Astrocyte (in vitro differentiated cells and primary cell): ENCODE measurements at regions not wholly inside any gene's neighbourhood (a gene's known extent, or its start where the extent isn't known, plus 50 kb on each side); places are given as distances from the start of the nearest gene placed in this dataset.

Experiments used
- DNase-seq: peaks from one replicate; pipeline ENCODE4 v3.0.0-alpha.2; 2010; ENCODE audit warnings: low read depth
- FAIRE-seq: peaks from 2 replicates; lab custom pipeline; 2011; peaks lifted over from hg19 to GRCh38; lab: Jason Lieb, UNC
- H2AFZ ChIP-seq: 2 replicates; pipeline ENCODE4 v1.6.0; 2012; ENCODE audit warnings: low read depth, low read length, inconsistent platforms
- H3K27ac ChIP-seq: 2 replicates; pipeline ENCODE4 v1.5.1; 2011; ENCODE audit warnings: low read depth, low read length, inconsistent platforms
- H3K27me3 ChIP-seq: 2 replicates; pipeline ENCODE4 v1.6.0; 2011; ENCODE audit warnings: low read length, inconsistent platforms; ENCODE audit not compliant: insufficient read depth
- H3K36me3 ChIP-seq: 2 replicates; pipeline ENCODE4 v1.5.1; 2011; ENCODE audit warnings: low read length, inconsistent platforms; ENCODE audit not compliant: insufficient read depth
- H3K4me1 ChIP-seq: 2 replicates; pipeline ENCODE4 v1.5.1; 2011; ENCODE audit warnings: low read length, inconsistent platforms; ENCODE audit not compliant: insufficient read depth
- H3K4me2 ChIP-seq: 2 replicates; pipeline ENCODE4 v1.6.0; 2012; ENCODE audit warnings: low read length, inconsistent platforms
- H3K4me3 ChIP-seq: 2 replicates; pipeline ENCODE4 v1.5.1; 2011; ENCODE audit warnings: low read depth, mild to moderate bottlenecking, low read length, inconsistent platforms; ENCODE audit not compliant: insufficient read depth
- H3K79me2 ChIP-seq: 2 replicates; pipeline ENCODE4 v1.6.0; 2012; ENCODE audit warnings: mild to moderate bottlenecking, low read length, inconsistent platforms; ENCODE audit not compliant: insufficient read depth
- H3K9ac ChIP-seq: 2 replicates; pipeline ENCODE4 v1.6.0; 2012; ENCODE audit warnings: mild to moderate bottlenecking, low read length, inconsistent platforms
- H3K9me3 ChIP-seq: 2 replicates; pipeline ENCODE4 v1.5.1; 2012; ENCODE audit warnings: low read depth, mild to moderate bottlenecking, low read length, inconsistent platforms; ENCODE audit not compliant: insufficient read depth
- H4K20me1 ChIP-seq: 2 replicates; pipeline ENCODE4 v1.6.0; 2012; ENCODE audit warnings: low read length, inconsistent platforms; ENCODE audit not compliant: insufficient read depth
- H3K27ac Mint-ChIP-seq: one replicate; pipeline ENCODE4 v1.8.0; 2021; ENCODE audit warnings: mild to moderate bottlenecking, mixed read lengths; ENCODE audit not compliant: unreplicated experiment
- H3K27me3 Mint-ChIP-seq: one replicate; pipeline ENCODE4 v1.8.0; 2021; ENCODE audit warnings: low read depth, mixed read lengths; ENCODE audit not compliant: unreplicated experiment
- H3K36me3 Mint-ChIP-seq: one replicate; pipeline ENCODE4 v1.8.0; 2021; ENCODE audit warnings: low read depth, mixed read lengths; ENCODE audit not compliant: unreplicated experiment
- H3K4me1 Mint-ChIP-seq: one replicate; pipeline ENCODE4 v1.8.0; 2021; ENCODE audit warnings: low read depth, mixed read lengths; ENCODE audit not compliant: unreplicated experiment
- H3K4me3 Mint-ChIP-seq: one replicate; pipeline ENCODE4 v1.8.0; 2021; ENCODE audit warnings: mild to moderate bottlenecking, moderate library complexity, mixed read lengths; ENCODE audit not compliant: unreplicated experiment
- H3K9me3 Mint-ChIP-seq: one replicate; pipeline ENCODE4 v1.8.0; 2021; ENCODE audit warnings: mild to moderate bottlenecking, mixed read lengths; ENCODE audit not compliant: unreplicated experiment
- CTCF ChIP-seq: IDR thresholded peaks from 2 replicates; pipeline ENCODE4 v1.5.1; 2011; ENCODE audit warnings: low read depth, mild to moderate bottlenecking, inconsistent platforms, low read length, moderate library complexity; ENCODE audit not compliant: insufficient read depth
- EZH2 ChIP-seq: IDR thresholded peaks from 2 replicates; pipeline ENCODE4 v1.6.1; 2012; ENCODE audit warnings: mild to moderate bottlenecking, low read length, inconsistent platforms; ENCODE audit not compliant: insufficient read depth

DNA sequence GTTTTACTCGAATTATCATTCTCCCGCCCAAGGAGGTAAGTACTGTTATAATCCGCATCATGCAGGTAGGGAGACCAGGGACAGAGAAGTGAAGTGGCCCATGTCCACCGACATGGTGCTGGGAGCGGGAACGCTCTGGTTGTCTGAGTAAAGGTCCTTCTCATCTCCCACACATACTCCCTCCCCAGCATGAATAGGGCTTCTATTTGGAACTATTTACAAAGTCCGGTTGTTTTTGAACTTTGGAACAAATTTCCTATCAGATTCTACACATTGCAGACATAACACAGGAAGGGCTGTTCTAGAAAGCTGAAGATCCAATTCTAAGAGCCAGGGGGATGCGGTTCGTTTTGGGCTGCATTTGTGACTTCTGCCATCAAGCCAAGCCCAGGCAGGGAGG is 94.8 kb upstream of the TLE3 start:
- H3K27ac ChIP-seq: no peak overlapping the region
- Mint-ChIP-seq H3K27ac (no peak overlapping the region), H3K4me3 (no peak overlapping the region), H3K4me1 (peaks cover 19% of the 10 kb centered on the region), H3K9me3 (peaks cover 17% of the 10 kb centered on the region), H3K36me3 (peaks cover 6% of the 10 kb centered on the region), H3K27me3 (peaks cover 60% of the 10 kb centered on the region)
- TF ChIP-seq CTCF: no peak
- H3K4me3 ChIP-seq: no peak overlapping the region
- peaks cover 23% of the 10 kb centered on the region for H3K4me1 ChIP-seq
- no peak overlapping the region for H3K4me2 ChIP-seq
- H3K27me3 ChIP-seq: peaks cover 17% of the 10 kb centered on the region
- DNase-seq (no peak), FAIRE-seq (no peak)
- H3K9ac ChIP-seq: no peak overlapping the region
- no peaks in the 10 kb centered on the region for H4K20me1 ChIP-seq
- H3K79me2 ChIP-seq: no peaks in the 10 kb centered on the region
- peaks cover 3% of the 10 kb centered on the region for H3K9me3 ChIP-seq
- H3K36me3 ChIP-seq: no peaks in the 10 kb centered on the region
- no peak overlapping the region for H2AFZ ChIP-seq

- H3K9me3 ChIP-seq: peaks cover 3% of the 10 kb centered on the region
- peaks cover 17% of the 10 kb centered on the region for H3K9me3 Mint-ChIP-seq
- H4K20me1 ChIP-seq: no peaks in the 10 kb centered on the region
- no peaks in the 10 kb centered on the region for H3K79me2 ChIP-seq
- FAIRE-seq (no peak), DNase-seq (no peak)
- no peak overlapping the region for H3K4me2 ChIP-seq
- no peak overlapping the region for H3K27ac Mint-ChIP-seq
- no peak overlapping the region for H3K27ac ChIP-seq
- peaks cover 6% of the 10 kb centered on the region for H3K36me3 Mint-ChIP-seq
- no peaks in the 10 kb centered on the region for H3K36me3 ChIP-seq
- peaks cover 61% of the 10 kb centered on the region for H3K27me3 Mint-ChIP-seq
- H3K4me3 ChIP-seq: no peak overlapping the region
- H3K4me3 Mint-ChIP-seq: no peak overlapping the region
- H3K4me1 ChIP-seq: peaks cover 18% of the 10 kb centered on the region
- TF ChIP-seq EZH2 (no peak), CTCF (no peak)
- peaks cover 16% of the 10 kb centered on the region for H3K4me1 Mint-ChIP-seq
- H2AFZ ChIP-seq: no peak overlapping the region
- H3K9ac ChIP-seq: no peak overlapping the region
- peaks cover 17% of the 10 kb centered on the region for H3K27me3 ChIP-seq
These were observed 94.3 kb upstream of the TLE3 start for GRCh38 chr15:70192041-70192440.

- Mint-ChIP-seq H3K9me3 (peaks cover 17% of the 10 kb centered on the region), H3K27ac (no peak overlapping the region), H3K4me1 (peaks cover 16% of the 10 kb centered on the region), H3K4me3 (no peak overlapping the region), H3K27me3 (peaks cover 67% of the 10 kb centered on the region), H3K36me3 (peaks cover 6% of the 10 kb centered on the region)
- peaks cover 7% of the 10 kb centered on the region for H3K4me1 ChIP-seq
- H3K4me3 ChIP-seq: no peak overlapping the region
- no peaks in the 10 kb centered on the region for H3K36me3 ChIP-seq
- no peak overlapping the region for H3K9ac ChIP-seq
- H3K4me2 ChIP-seq: no peak overlapping the region
- peaks cover 3% of the 10 kb centered on the region for H3K9me3 ChIP-seq
- no peak for TF ChIP-seq EZH2
- no peak for TF ChIP-seq CTCF
- no peak for DNase-seq
- H3K79me2 ChIP-seq: no peaks in the 10 kb centered on the region
- peaks cover 20% of the 10 kb centered on the region for H3K27me3 ChIP-seq
- no peaks in the 10 kb centered on the region for H4K20me1 ChIP-seq
- no peak for FAIRE-seq
- H2AFZ ChIP-seq: no peak overlapping the region
- H3K27ac ChIP-seq: no peak overlapping the region
These were observed 93.2 kb upstream of the TLE3 start for GRCh38 chr15:70190965-70191364.
